Gastrocnemius medialis (tissue), 4 donors: ENCODE measurements at regions not wholly inside any gene's neighbourhood (a gene's known extent, or its start where the extent isn't known, plus 50 kb on each side); places are given as distances from the start of the nearest gene placed in this dataset.
A peak's percentile ranks its signal among the peaks of the same experiment; 100 is the strongest.

Source experiments
- ATAC-seq, 2 donors: fragments of 150-250 bp; one replicate each; pipeline ENCODE4 v1.9.1; 2016
- DNase-seq, 2 donors: peaks; one replicate each; pipeline ENCODE4 v3.0.0-alpha.2; 2019
- H3K27ac ChIP-seq, 4 donors: fragments of 200-600 bp; sonication (generic); 1 replicate in 1 of 4; 2 replicates in 3 of 4; pipeline ENCODE4 v1.5.1; 2016 to 2018; ENCODE audit warnings: mild to moderate bottlenecking in 2 of 4, moderate library complexity in 1 of 4
- H3K27me3 ChIP-seq, 3 donors: fragments of 200-600 bp; sonication (generic) in 2 of 3; 1 replicate in 1 of 3; 2 replicates in 2 of 3; pipeline versions ENCODE4 v1.5.1 to v1.6.0; 2016 to 2019; ENCODE audit warnings: mild to moderate bottlenecking in 1 of 3, moderate library complexity in 1 of 3
- H3K36me3 ChIP-seq, 2 donors: fragments of 200-600 bp; sonication (generic) in 1 of 2; one replicate each; pipeline ENCODE4 v1.5.1; 2017 to 2018
- H3K4me1 ChIP-seq, 2 donors: fragments of 200-600 bp; sonication (generic) in 1 of 2; one replicate each; pipeline ENCODE4 v1.5.1; 2016 to 2017; ENCODE audit warnings: mild to moderate bottlenecking in 2 of 2
- H3K4me3 ChIP-seq, 4 donors: fragments of 200-600 bp; sonication (generic) in 3 of 4; 1 replicate in 1 of 4; 2 replicates in 3 of 4; pipeline ENCODE4 v1.5.1; 2016 to 2019; ENCODE audit warnings: mild to moderate bottlenecking in 2 of 4
- H3K9me3 ChIP-seq, 3 donors: fragments of 200-600 bp; sonication (generic) in 2 of 3; 1 replicate in 1 of 3; 2 replicates in 2 of 3; pipeline ENCODE4 v1.5.1; 2016 to 2019
- CTCF ChIP-seq, 5 experiments: fragments of 450-650 bp in 3 of 5; fragments of 200-600 bp in 2 of 5; sonication (generic) in 2 of 5; IDR thresholded peaks in 4 of 5; conservative IDR thresholded peaks in 1 of 5; 1 replicate in 4 of 5; 2 replicates in 1 of 5; pipeline ENCODE4 v1.5.1; 2016 to 2019; ENCODE audit warnings: antibody characterized with exemption in 5 of 5, mild to moderate bottlenecking in 3 of 5, moderate library complexity in 3 of 5
- POLR2A ChIP-seq, 2 donors: fragments of 450-650 bp; IDR thresholded peaks; one replicate each; pipeline ENCODE4 v1.6.1; 2017; ENCODE audit warnings: antibody characterized with exemption in 2 of 2, mild to moderate bottlenecking in 2 of 2, moderate library complexity in 2 of 2
- in situ Hi-C, 4 donors: fragments of 200-750 bp; cut with MboI; loops; one replicate each; pipeline versions ENCODE4 v1.15.0 to v1.8.0; 2017; ENCODE audit warnings: low sequenced_read_pairs in 4 of 4
- intact Hi-C: fragments of 100-400 bp; cut with DNase I; formaldehyde crosslinking; loops from one replicate; pipeline ENCODE4 v1.15.1; 2023; ENCODE audit warnings: low total_unique reads

GRCh38 chr2:121969766-121970639, 214.6 kb downstream of the TSN start:
- ATAC-seq (no peak), DNase-seq (no peak)
- in situ Hi-C loops (no loop called here), intact Hi-C loops (loop anchor here (5.0 to 10.0 kb wide), 2 partner anchors 138 to 155 kb away; no protein-coding TSS in a partner anchor)
- H3K4me1 ChIP-seq = no peaks in the 10 kb centered on the region
- TF ChIP-seq CTCF (IDR thresholded peaks at IDR 0.05 in 4 of 5, conservative IDR thresholded peaks at IDR 0.05 in 1 of 5) (no peak), POLR2A (IDR thresholded peaks at IDR 0.05) (no peak)
- no peaks in the 10 kb centered on the region for H3K27me3 ChIP-seq
- H3K27ac ChIP-seq = peak overlapping the region; percentile 48 to 62 (median 52)
- no peak overlapping the region for H3K4me3 ChIP-seq
- H3K36me3 ChIP-seq = no peaks in the 10 kb centered on the region
- no peaks in the 10 kb centered on the region for H3K9me3 ChIP-seq

GRCh38 chr2:121972203-121972602, 216.8 kb downstream of the TSN start:
- no peak overlapping the region for H3K27ac ChIP-seq
- no peaks in the 10 kb centered on the region for H3K27me3 ChIP-seq
- ATAC-seq (no peak), DNase-seq (no peak)
- intact Hi-C loops (loop anchor here (10.0 kb wide), 1 partner anchor 157 kb away; no protein-coding TSS in a partner anchor), in situ Hi-C loops (no loop called here)
- no peaks in the 10 kb centered on the region for H3K4me1 ChIP-seq
- H3K4me3 ChIP-seq = no peak overlapping the region
- no peaks in the 10 kb centered on the region for H3K9me3 ChIP-seq
- TF ChIP-seq POLR2A (IDR thresholded peaks at IDR 0.05) (no peak), CTCF (IDR thresholded peaks at IDR 0.05 in 4 of 5, conservative IDR thresholded peaks at IDR 0.05 in 1 of 5) (no peak)
- H3K36me3 ChIP-seq = no peaks in the 10 kb centered on the region

- Histone ChIP-seq H3K27ac (no peak overlapping the region), H3K4me3 (peak overlapping the region; percentile 40 to 62 (median 44)), H3K36me3 (no peaks in the 10 kb centered on the region), H3K4me1 (no peaks in the 10 kb centered on the region), H3K9me3 (no peaks in the 10 kb centered on the region), H3K27me3 (no peaks in the 10 kb centered on the region)
- DNase-seq = peak in 1 of 2 donors; percentile 20
- TF ChIP-seq POLR2A (IDR thresholded peaks at IDR 0.05) (no peak), CTCF (IDR thresholded peaks at IDR 0.05 in 4 of 5, conservative IDR thresholded peaks at IDR 0.05 in 1 of 5) (peak; percentile 11 to 52 (median 43))
- ATAC-seq = peak; percentile 74 to 87
- intact Hi-C loops = loop anchor here (10.0 kb wide), 1 partner anchor 160 kb away; no protein-coding TSS in a partner anchor
- in situ Hi-C loops = loop anchor here in 1 of 4 donors (25.0 kb wide), 1 partner anchor 2012 kb away; no protein-coding TSS in a partner anchor
These were observed 219.6 kb downstream of the TSN start for GRCh38 chr2:121974897-121975661.

- DNase-seq = no peak
- no peaks in the 10 kb centered on the region for H3K36me3 ChIP-seq
- no peak for ATAC-seq
- in situ Hi-C loops = loop anchor here in 1 of 4 donors (25.0 kb wide), 1 partner anchor 2010 kb away; no protein-coding TSS in a partner anchor
- H3K4me1 ChIP-seq = no peaks in the 10 kb centered on the region
- H3K9me3 ChIP-seq = no peaks in the 10 kb centered on the region
- no peak overlapping the region for H3K27ac ChIP-seq
- TF ChIP-seq CTCF (IDR thresholded peaks at IDR 0.05 in 4 of 5, conservative IDR thresholded peaks at IDR 0.05 in 1 of 5) = no peak
- TF ChIP-seq POLR2A (IDR thresholded peaks at IDR 0.05) = no peak
- H3K4me3 ChIP-seq = no peak overlapping the region
- H3K27me3 ChIP-seq = no peaks in the 10 kb centered on the region
- intact Hi-C loops = loop anchor here (10.0 kb wide), 1 partner anchor 162 kb away; no protein-coding TSS in a partner anchor
These were observed 221.5 kb downstream of the TSN start for GRCh38 chr2:121976926-121977325.
